H1 (cell line): ENCODE measurements at regions not wholly inside any gene's neighbourhood (a gene's known extent, or its start where the extent isn't known, plus 50 kb on each side); places are given as distances from the start of the nearest gene placed in this dataset.

Experiments used
- CTCF ChIA-PET: fragments of 300-600 bp; sonication (Branson Sonifier 250); formaldehyde crosslinking; loops from one replicate; lab custom pipeline; 2021; ENCODE audit not compliant: partially characterized antibody; lab: Charles Lee
- POLR2A ChIA-PET: fragments of 300-600 bp; sonication (Branson Sonifier 250); formaldehyde crosslinking; loops from one replicate; lab custom pipeline; 2021; ENCODE audit warnings: inconsistent platforms; ENCODE audit not compliant: partially characterized antibody; lab: Charles Lee
- DNase-seq, 2 experiments: peaks; one replicate each; pipeline versions ENCODE4 v3.0.0 to v3.0.0-alpha.2; 2010 to 2022; ENCODE audit warnings: low spot score in 2 of 2, low read depth in 1 of 2, mixed read lengths in 1 of 2
- FAIRE-seq: peaks from 2 replicates; lab custom pipeline; 2011; peaks lifted over from hg19 to GRCh38; lab: Jason Lieb, UNC
- H2AFZ ChIP-seq: 2 replicates; pipeline ENCODE4 v1.8.1; 2012; ENCODE audit warnings: low read length, inconsistent platforms
- H2AK5ac ChIP-seq: 2 replicates; pipeline ENCODE4 v1.6.1; 2013; ENCODE audit warnings: low read depth, low read length
- H2BK120ac ChIP-seq: replicated peaks from 2 replicates; pipeline ENCODE3; 2013; ENCODE audit warnings: low read depth, low read length, inconsistent platforms
- H2BK12ac ChIP-seq: 2 replicates; pipeline ENCODE4 v1.6.1; 2013; ENCODE audit warnings: low read depth, low read length
- H2BK15ac ChIP-seq: 2 replicates; pipeline ENCODE4 v1.6.1; 2013; ENCODE audit warnings: low read length
- H2BK20ac ChIP-seq: 2 replicates; pipeline ENCODE4 v1.6.1; 2013; ENCODE audit warnings: low read length
- H2BK5ac ChIP-seq: 2 replicates; pipeline ENCODE4 v1.6.1; 2013; ENCODE audit warnings: low read depth, low read length
- H3K14ac ChIP-seq: 2 replicates; pipeline ENCODE4 v1.6.1; 2013; ENCODE audit warnings: inconsistent platforms; ENCODE audit not compliant: insufficient read length
- H3K18ac ChIP-seq: 2 replicates; pipeline ENCODE4 v1.6.1; 2013; ENCODE audit warnings: low read length; ENCODE audit errors: extremely low read depth
- H3K23ac ChIP-seq: 2 replicates; pipeline ENCODE4 v1.6.1; 2013; ENCODE audit warnings: inconsistent platforms; ENCODE audit not compliant: insufficient read length
- H3K23me2 ChIP-seq: 2 replicates; pipeline ENCODE4 v1.6.1; 2013; ENCODE audit warnings: low read depth, low read length
- H3K27ac ChIP-seq: 2 replicates; pipeline ENCODE4 v1.6.1; 2011; ENCODE audit warnings: low read depth, low read length, inconsistent platforms
- H3K27me3 ChIP-seq, 4 experiments: replicated peaks in 1 of 4; 1 replicate in 1 of 4; 2 replicates in 3 of 4; pipeline versions ENCODE4 v1.6.1 to v1.8.1; 2011 to 2013; ENCODE audit warnings: low read length in 3 of 4, mild to moderate bottlenecking in 3 of 4, inconsistent platforms in 2 of 4, mixed read lengths in 2 of 4, moderate library complexity in 1 of 4; ENCODE audit not compliant: control insufficient read depth in 3 of 4, insufficient read depth in 3 of 4; ENCODE audit errors: extremely low read depth in 1 of 4
- H3K36me3 ChIP-seq, 4 experiments: 2 replicates each; pipeline versions ENCODE4 v1.6.1 to v1.8.1; 2011 to 2013; ENCODE audit warnings: mild to moderate bottlenecking in 4 of 4, low read length in 3 of 4, moderate library complexity in 2 of 4, control low read depth in 1 of 4, inconsistent platforms in 1 of 4; ENCODE audit not compliant: insufficient read depth in 4 of 4, control insufficient read depth in 2 of 4
- H3K4ac ChIP-seq: replicated peaks from 2 replicates; pipeline ENCODE3; 2013; ENCODE audit warnings: low read length, low read depth, mixed read lengths, inconsistent platforms; ENCODE audit not compliant: insufficient read length
- H3K4me1 ChIP-seq, 4 experiments: replicated peaks in 1 of 4; 1 replicate in 1 of 4; 2 replicates in 3 of 4; pipeline versions ENCODE4 v1.6.1 to v1.8.1; 2011 to 2013; ENCODE audit warnings: low read length in 3 of 4, inconsistent platforms in 2 of 4, mixed read lengths in 1 of 4; ENCODE audit not compliant: insufficient read depth in 4 of 4, control insufficient read depth in 3 of 4
- H3K4me2 ChIP-seq, 2 experiments: 2 replicates each; pipeline versions ENCODE4 v1.6.1 to v1.8.1; 2011 to 2013; ENCODE audit warnings: low read depth in 2 of 2, low read length in 2 of 2, control low read depth in 1 of 2, inconsistent platforms in 1 of 2, mild to moderate bottlenecking in 1 of 2; ENCODE audit not compliant: insufficient read depth in 1 of 2
- H3K4me3 ChIP-seq, 4 experiments: fragments of 200-600, 300-600 bp in 1 of 4; sonication (generic), shearing (Covaris generic), sonication (Bioruptor Twin) in 1 of 4; 2 replicates each; pipeline versions ENCODE4 v1.5.1 to v1.8.1; 2011 to 2016; ENCODE audit warnings: low read length in 4 of 4, low read depth in 3 of 4, control low read depth in 2 of 4, inconsistent platforms in 2 of 4, mild to moderate bottlenecking in 2 of 4, mixed read lengths in 1 of 4, moderate library complexity in 1 of 4; ENCODE audit not compliant: insufficient read depth in 2 of 4; ENCODE audit errors: extremely low read depth in 1 of 4
- H3K56ac ChIP-seq: replicated peaks from 2 replicates; pipeline ENCODE3; 2013; ENCODE audit warnings: low read depth, mild to moderate bottlenecking, mixed read lengths, low read length, inconsistent platforms; ENCODE audit not compliant: insufficient read length
- H3K79me1 ChIP-seq: 2 replicates; pipeline ENCODE4 v1.6.1; 2013; ENCODE audit warnings: low read depth, low read length, control low read depth
- H3K79me2 ChIP-seq, 2 experiments: 2 replicates each; pipeline versions ENCODE4 v1.6.1 to v1.8.1; 2012 to 2013; ENCODE audit warnings: low read length in 2 of 2, mild to moderate bottlenecking in 2 of 2, inconsistent platforms in 1 of 2; ENCODE audit not compliant: insufficient read depth in 2 of 2, control insufficient read depth in 1 of 2
- H3K9ac ChIP-seq, 4 experiments: replicated peaks in 1 of 4; 1 replicate in 1 of 4; 2 replicates in 3 of 4; pipeline versions ENCODE4 v1.6.1 to v1.8.1; 2011 to 2013; ENCODE audit warnings: low read depth in 3 of 4, low read length in 3 of 4, control low read depth in 2 of 4, mild to moderate bottlenecking in 2 of 4, moderate library complexity in 2 of 4, inconsistent platforms in 1 of 4; ENCODE audit errors: extremely low read depth in 1 of 4
- H3K9me3 ChIP-seq, 2 experiments: 2 replicates each; pipeline versions ENCODE4 v1.6.1 to v1.8.1; 2012 to 2013; ENCODE audit warnings: mild to moderate bottlenecking in 2 of 2, moderate library complexity in 2 of 2, control low read depth in 1 of 2, inconsistent platforms in 1 of 2, low read depth in 1 of 2, low read length in 1 of 2, mixed read lengths in 1 of 2; ENCODE audit not compliant: insufficient read depth in 2 of 2
- H4K20me1 ChIP-seq, 2 experiments: replicated peaks in 1 of 2; 2 replicates each; pipeline versions ENCODE3 to v1.8.1; 2011 to 2013; ENCODE audit warnings: inconsistent platforms in 2 of 2, low read length in 2 of 2, mild to moderate bottlenecking in 1 of 2; ENCODE audit not compliant: insufficient read depth in 2 of 2, control insufficient read depth in 1 of 2
- H4K5ac ChIP-seq: 2 replicates; pipeline ENCODE4 v1.6.1; 2013; ENCODE audit warnings: low read length, low read depth, mixed read lengths, inconsistent platforms; ENCODE audit not compliant: insufficient read length
- H4K8ac ChIP-seq: 2 replicates; pipeline ENCODE4 v1.8.0; 2013; ENCODE audit warnings: mild to moderate bottlenecking, moderate library complexity, low read length, inconsistent platforms; ENCODE audit not compliant: insufficient read depth; ENCODE audit errors: extremely low read depth
- H4K91ac ChIP-seq: replicated peaks from 2 replicates; pipeline ENCODE3; 2013; ENCODE audit warnings: low read length, mixed read lengths, inconsistent platforms; ENCODE audit not compliant: insufficient read length
- ATF3 ChIP-seq: IDR thresholded peaks from 2 replicates; pipeline ENCODE4 v1.6.1; 2011; ENCODE audit warnings: low read depth, mild to moderate bottlenecking, low read length; ENCODE audit not compliant: insufficient read depth
- CBX5 ChIP-seq: fragments of 300-800, 300-1000 bp; sonication (generic); IDR thresholded peaks from 2 replicates; pipeline ENCODE4 v1.7.1; 2016; ENCODE audit warnings: antibody characterized with exemption, low read length, low read depth
- HDAC2 ChIP-seq, 2 experiments: fragments of 300-600 bp in 1 of 2; sonication (generic) in 1 of 2; IDR thresholded peaks; 2 replicates each; pipeline ENCODE4 v1.6.1; 2011 to 2012; ENCODE audit warnings: low read depth in 2 of 2, low read length in 2 of 2, mild to moderate bottlenecking in 2 of 2, moderate library complexity in 2 of 2, borderline replicate concordance in 1 of 2, inconsistent platforms in 1 of 2
- MAX ChIP-seq: IDR thresholded peaks from 2 replicates; pipeline ENCODE4 v1.6.1; 2012; ENCODE audit warnings: inconsistent platforms
- NANOG ChIP-seq: IDR thresholded peaks from 2 replicates; pipeline ENCODE4 v1.6.1; 2011; ENCODE audit warnings: low read length, low read depth, mild to moderate bottlenecking, inconsistent platforms; ENCODE audit not compliant: insufficient read depth, poor library complexity, severe bottlenecking
- RBBP5 ChIP-seq: IDR thresholded peaks from 2 replicates; pipeline ENCODE4 v1.7.1; 2012; ENCODE audit warnings: low read depth, mild to moderate bottlenecking, inconsistent platforms, low read length, moderate library complexity, borderline replicate concordance
- RFX5 ChIP-seq: IDR thresholded peaks from 2 replicates; pipeline ENCODE4 v1.6.1; 2011; ENCODE audit warnings: low read depth, low read length, improper control_type of control experiment, borderline replicate concordance
- RNF2 ChIP-seq: fragments of 200-900, 300-1000 bp; sonication (generic); IDR thresholded peaks from 2 replicates; pipeline ENCODE4 v1.7.1; 2016; ENCODE audit warnings: borderline replicate concordance, low read depth, mild to moderate bottlenecking, antibody characterized with exemption, low read length; ENCODE audit not compliant: poor library complexity, severe bottlenecking; ENCODE audit errors: missing control alignments
- SAP30 ChIP-seq: fragments of 300-600 bp; sonication (generic); IDR thresholded peaks from 2 replicates; pipeline ENCODE4 v1.7.1; 2012; ENCODE audit warnings: low read length, moderate library complexity, mild to moderate bottlenecking, inconsistent platforms; ENCODE audit not compliant: insufficient read depth, insufficient replicate concordance
- SIX5 ChIP-seq: IDR thresholded peaks from 2 replicates; pipeline ENCODE4 v1.6.1; 2011; ENCODE audit warnings: mild to moderate bottlenecking, low read depth, low read length
- ZNF274 ChIP-seq: IDR thresholded peaks from 2 replicates; pipeline ENCODE4 v1.7.0; 2012; ENCODE audit warnings: low read length, borderline replicate concordance; ENCODE audit errors: extremely low read depth
- WGBS, 2 experiments: shearing (Covaris generic) in 1 of 2; methylation state at CpG; one replicate each; pipeline versions ENCODE4 v1.1.6 to v1.1.7; 2013 to 2015; ENCODE audit warnings: low lambda C conversion rate in 2 of 2, mixed read lengths in 2 of 2, inconsistent platforms in 1 of 2, low coverage in 1 of 2, missing lambda C conversion rate in 1 of 2; ENCODE audit not compliant: insufficient replicate concordance in 2 of 2, insufficient coverage in 1 of 2, insufficient read length in 1 of 2; ENCODE audit errors: extremely low coverage in 1 of 2, missing lambda C conversion rate in 1 of 2; 5-methylcytosine and 5-hydroxymethylcytosine counted together

GRCh38 chr4:97159625-97160024, 983.7 kb downstream of the STPG2 start:
- CTCF ChIA-PET, result interaction anchor here (0.9 kb wide), 1 partner anchor 41 kb away, joined by 3 read pairs; no protein-coding TSS in a partner anchor
- no peak for DNase-seq
- Histone ChIP-seq H3K9me3 (no peaks in the 10 kb centered on the region), H3K36me3 (no peaks in the 10 kb centered on the region; a peak in 1 of 8 replicates), H2BK12ac (no peak overlapping the region), H2BK5ac (no peak overlapping the region), H3K56ac (no peak overlapping the region), H3K4ac (no peak overlapping the region), H3K79me2 (no peaks in the 10 kb centered on the region), H4K8ac (no peak overlapping the region), H3K4me3 (no peak overlapping the region), H3K4me1 (0 out of 7 replicates have a peak, but pooled peaks cover 0 to 3% (median 0%) of the 10 kb centered on the region in 4 experiments), H3K9ac (no peak overlapping the region), H2BK20ac (no peak overlapping the region), H3K18ac (no peak overlapping the region), H3K79me1 (no peaks in the 10 kb centered on the region), H3K23me2 (no peaks in the 10 kb centered on the region), H3K27me3 (no peaks in the 10 kb centered on the region), H4K5ac (no peak overlapping the region), H2BK15ac (no peak overlapping the region), H3K4me2 (no peak overlapping the region), H2BK120ac (no peak overlapping the region), H2AK5ac (no peak overlapping the region), H4K20me1 (no peaks in the 10 kb centered on the region), H3K14ac (no peak overlapping the region), H3K23ac (no peak overlapping the region), H3K27ac (no peak overlapping the region), H4K91ac (no peak overlapping the region), H2AFZ (no peak overlapping the region)
- FAIRE-seq, result no peak
- POLR2A ChIA-PET, result no interaction called here
- WGBS, 2 experiments, result 89% methylated on average over 1 of the region's 1 CpG; no CpG with 5 or more reads in 1 of the 2 experiments
- TF ChIP-seq MAX (no peak), SAP30 (no peak), SIX5 (no peak), ATF3 (no peak), RFX5 (no peak), RBBP5 (no peak), NANOG (no peak), RNF2 (no peak), CBX5 (no peak), HDAC2 (IDR thresholded peaks at IDR 0.05; ENCODE audit: borderline replicate concordance in 1 of 2, low read depth in 2 of 2, low read length in 2 of 2) (no peak), ZNF274 (no peak)
